Heart left ventricle (tissue), 16 donors: ENCODE measurements at regions not wholly inside any gene's neighbourhood (a gene's known extent, or its start where the extent isn't known, plus 50 kb on each side); places are given as distances from the start of the nearest gene placed in this dataset.
A peak's percentile ranks its signal among the peaks of the same experiment; 100 is the strongest.
"Not testable (repeated sequence)": the region's sequence is repeated elsewhere in the genome, so short reads cannot be mapped to it uniquely, and the experiment has no call there.

Experiments used
- ATAC-seq, 4 donors: fragments of 200-7000 bp; cut with Tn5 transposase; one replicate each; pipeline ENCODE4 v1.9.1; 2020 to 2022; ENCODE audit warnings: moderate library complexity in 4 of 4, mild to moderate bottlenecking in 3 of 4, moderate number of reproducible peaks in 1 of 4
- DNase-seq, 5 donors: peaks; one replicate each; pipeline ENCODE4 v3.0.0-alpha.2; 2020
- H3K27ac ChIP-seq, 12 donors: fragments of 200-600 bp; sonication (generic) in 4 of 12; one replicate each; pipeline versions ENCODE4 v1.5.0 to v1.8.0; 2016 to 2022; ENCODE audit warnings: mild to moderate bottlenecking in 2 of 12
- H3K27me3 ChIP-seq, 9 donors: fragments of 200-600 bp; sonication (generic) in 2 of 9; one replicate each; pipeline versions ENCODE4 v1.5.1 to v1.8.0; 2016 to 2022; ENCODE audit warnings: mild to moderate bottlenecking in 3 of 9
- H3K36me3 ChIP-seq, 9 donors: fragments of 200-600 bp; sonication (generic) in 2 of 9; one replicate each; pipeline versions ENCODE4 v1.5.0 to v1.8.0; 2018 to 2022; ENCODE audit warnings: mild to moderate bottlenecking in 2 of 9
- H3K4me1 ChIP-seq, 12 donors: fragments of 200-600 bp; sonication (generic) in 4 of 12; one replicate each; pipeline versions ENCODE4 v1.5.0 to v1.8.0; 2016 to 2022; ENCODE audit warnings: mild to moderate bottlenecking in 3 of 12
- H3K4me3 ChIP-seq, 12 donors: fragments of 200-600 bp; sonication (generic) in 4 of 12; one replicate each; pipeline versions ENCODE4 v1.5.0 to v1.8.0; 2017 to 2022; ENCODE audit warnings: mild to moderate bottlenecking in 9 of 12, moderate library complexity in 4 of 12
- H3K9me3 ChIP-seq, 12 donors: fragments of 200-600 bp; sonication (generic) in 4 of 12; one replicate each; pipeline versions ENCODE4 v1.5.0 to v1.8.0; 2016 to 2022; ENCODE audit warnings: mild to moderate bottlenecking in 1 of 12
- CTCF ChIP-seq, 12 donors: fragments of 200-600 bp; sonication (generic) in 4 of 12; IDR thresholded peaks; one replicate each; pipeline versions ENCODE4 v1.5.0 to v1.8.0; 2018 to 2022; ENCODE audit warnings: antibody characterized with exemption in 12 of 12, mild to moderate bottlenecking in 5 of 12
- POLR2A ChIP-seq, 2 donors: fragments of 450-650 bp; IDR thresholded peaks; one replicate each; pipeline ENCODE4 v1.6.1; 2017; ENCODE audit warnings: antibody characterized with exemption in 2 of 2, mild to moderate bottlenecking in 2 of 2, moderate library complexity in 2 of 2
- WGBS, 4 donors: extraction: QIAGEN DNeasy Blood & Tissue Kit in 2 of 4; methylation state at CpG; one replicate each; pipeline versions ENCODE4 v1.1.5 to v1.1.7; 2013 to 2018; 5-methylcytosine and 5-hydroxymethylcytosine counted together
- intact Hi-C, 10 donors: fragments of 100-400 bp; cut with DNase I; formaldehyde crosslinking; loops; one replicate each; pipeline versions ENCODE4 v1.11.1 to v1.14.2; 2022
- donor health status: ischemic (EF 13 %, LVEDD 7.1; RV severe dilation, severe dysfunction).
- donor health status: healthy with polysubstance abuse.
- donor health status: DM: no; HTN: yes; CAD: no.
- donor health status: DM: no; HTN: no; CAD: no.
- donor health status: ischemic (EF 25% LVEDD 6.9; RV normal size, moderate dysfunction).
- donor health status: ischemic (EF 25% LVEDD 5.7; RV mildly dilated, moderate dysfunction).
- donor health status: healthy.
- donor health status: DM: yes; HTN: yes; CAD: no.
- donor health status: ischemic (EF 35%, LVEDD 5.7; RV mildly dilated, moderate dysfunction).
- donor health status: nonischemic (EF 11% LVEDD 7.7; RV severe dilation, severe dysfunction).
- donor health status: DM: yes; HTN: yes; CAD: no.
- donor health status: PGD.
- donor health status: ischemic (EF 29% LVEDD 5.4; RV normal size, mild dysfunction).
- donor health status: nonischemic (EF 23%, LVEDD 6.1; RV moderate dilation, normal function).

- WGBS, 4 donors: 30 to 35% (median 35%) methylated on average over 6 of the region's 6 CpGs
- peak in 2 of 4 donors; percentile 61 to 62 for ATAC-seq
- intact Hi-C loops: loop anchor here in 4 of 10 donors (1.0 to 10.0 kb wide), 5 partner anchors 90 to 414 kb away; no protein-coding TSS in a partner anchor
These were observed 138.7 kb downstream of the KLRB1 start for GRCh38 chr12:9468998-9469397.

GRCh38 chr12:9468144-9468543 lies 139.6 kb downstream of the KLRB1 start:
- not testable (repeated sequence) for H3K27ac ChIP-seq, ATAC-seq, DNase-seq, H3K27me3 ChIP-seq, H3K9me3 ChIP-seq, H3K4me1 ChIP-seq, H3K36me3 ChIP-seq, H3K4me3 ChIP-seq
- 77 to 100% (median 94%) methylated on average over 1 of the region's 1 CpG for WGBS, 4 donors
- intact Hi-C loops: loop anchor here in 4 of 10 donors (2.0 to 10.0 kb wide), 4 partner anchors 89 to 413 kb away; no protein-coding TSS in a partner anchor

More at GRCh38 chr12:9468998-9469397, 138.7 kb downstream of the KLRB1 start:
- not testable (repeated sequence) for H3K4me1 ChIP-seq, H3K9me3 ChIP-seq, H3K27ac ChIP-seq, H3K27me3 ChIP-seq, H3K4me3 ChIP-seq, H3K36me3 ChIP-seq
- DNase-seq: peak; percentile 45 to 70 (median 60)
- peak; percentile 47 to 73 (median 58) for TF ChIP-seq CTCF (IDR thresholded peaks at IDR 0.05)

DNA sequence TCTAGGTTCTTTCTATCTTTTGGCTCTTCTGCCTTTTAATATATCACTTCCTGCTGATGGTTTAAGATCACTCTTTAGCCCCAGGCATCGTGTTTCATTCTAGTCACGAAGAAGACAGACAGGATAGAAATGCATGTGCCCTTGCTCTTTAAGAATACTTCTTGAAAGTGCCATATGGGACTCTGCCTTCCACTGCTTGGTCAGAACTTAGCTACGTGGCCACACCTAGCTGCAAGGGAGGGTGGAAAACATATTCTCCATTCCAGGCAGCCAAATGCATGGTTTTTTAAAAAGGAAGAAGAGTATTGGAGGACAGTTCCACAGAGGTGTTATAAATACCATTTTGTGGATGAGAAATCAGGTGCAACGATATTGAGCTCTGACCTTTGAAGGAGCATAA lies 143.3 kb downstream of the KLRB1 start:
- 83 to 85% (median 84%) methylated on average over 4 of the region's 4 CpGs for WGBS, 4 donors
- intact Hi-C loops: loop anchor here in 2 of 10 donors (10.0 kb wide), 2 partner anchors 130 to 410 kb away; no protein-coding TSS in a partner anchor
- Histone ChIP-seq H3K4me1 (no peaks in the 10 kb centered on the region), H3K27me3 (no peaks in the 10 kb centered on the region), H3K9me3 (no peaks in the 10 kb centered on the region), H3K4me3 (no peak overlapping the region), H3K27ac (no peak overlapping the region), H3K36me3 (no peaks in the 10 kb centered on the region)
- DNase-seq (no peak), ATAC-seq (no peak)
- TF ChIP-seq POLR2A (IDR thresholded peaks at IDR 0.05): no peak
- TF ChIP-seq CTCF (IDR thresholded peaks at IDR 0.05): no peak

GRCh38 chr12:9455516-9455915 lies 152.2 kb downstream of the KLRB1 start:
- H3K27ac ChIP-seq, H3K4me1 ChIP-seq, H3K9me3 ChIP-seq, H3K27me3 ChIP-seq, H3K36me3 ChIP-seq, H3K4me3 ChIP-seq, intact Hi-C loops: not testable (repeated sequence)
- WGBS, 4 donors: 13 to 51% (median 21%) methylated on average over 2 to 4 of the region's 4 CpGs
- peak in 3 of 5 donors; percentile 29 to 51 (median 34) for DNase-seq
- ATAC-seq: peak in 3 of 4 donors; percentile 20 to 68 (median 20)

- H3K4me3 ChIP-seq, H3K9me3 ChIP-seq, ATAC-seq, intact Hi-C loops, DNase-seq, H3K36me3 ChIP-seq, H3K27ac ChIP-seq, H3K4me1 ChIP-seq, H3K27me3 ChIP-seq: not testable (repeated sequence)
- WGBS, 4 donors: 92 to 98% (median 95%) methylated on average over 2 of the region's 2 CpGs
These were observed 153.7 kb downstream of the KLRB1 start for GRCh38 chr12:9454021-9454420.

GRCh38 chr12:9450127-9450567 lies 157.6 kb downstream of the KLRB1 start:
- H3K27ac ChIP-seq, ATAC-seq, intact Hi-C loops, H3K4me1 ChIP-seq, H3K9me3 ChIP-seq, H3K36me3 ChIP-seq, DNase-seq, H3K27me3 ChIP-seq: not testable (repeated sequence)
- 74 to 92% (median 79%) methylated on average over 8 to 20 of the region's 20 CpGs; no CpG with 5 or more reads in 1 of the 4 donors for WGBS, 4 donors
- H3K4me3 ChIP-seq: peak overlapping the region in 2 of 12 donors; percentile 15 to 46

GRCh38 chr12:9449657-9450126 lies 158.0 kb downstream of the KLRB1 start:
- DNase-seq, H3K36me3 ChIP-seq, intact Hi-C loops, H3K27me3 ChIP-seq, ATAC-seq, H3K4me1 ChIP-seq, H3K9me3 ChIP-seq, H3K27ac ChIP-seq, H3K4me3 ChIP-seq: not testable (repeated sequence)
- WGBS, 4 donors: 83 to 88% (median 86%) methylated on average over 9 of the region's 9 CpGs
